HL-60 (cell line): ENCODE measurements at regions not wholly inside any gene's neighbourhood (a gene's known extent, or its start where the extent isn't known, plus 50 kb on each side); places are given as distances from the start of the nearest gene placed in this dataset.

ENCODE experiments used
- DNase-seq, 2 experiments: peaks; one replicate each; pipeline ENCODE4 v3.0.0-alpha.2; 2010 to 2020; ENCODE audit warnings: low read depth in 1 of 2, low spot score in 1 of 2
- H3K27ac ChIP-seq: fragments of 250-450 bp; sonication (Bioruptor Pico); replicated peaks from 2 replicates; pipeline ENCODE4 v1.5.1; 2020; ENCODE audit warnings: mild to moderate bottlenecking, moderate library complexity
- H3K27me3 ChIP-seq: fragments of 250-450 bp; sonication (Bioruptor Pico); 2 replicates; pipeline ENCODE4 v1.5.1; 2021; ENCODE audit warnings: mild to moderate bottlenecking, moderate library complexity; ENCODE audit not compliant: insufficient read depth, poor library complexity, severe bottlenecking
- H3K4me3 ChIP-seq: replicated peaks from 2 replicates; pipeline ENCODE4 v1.5.1; 2011; ENCODE audit warnings: mild to moderate bottlenecking, control low read depth, low read length; ENCODE audit not compliant: insufficient read depth
- CTCF ChIP-seq: IDR thresholded peaks from one replicate; pipeline ENCODE4 v1.5.1; 2011; ENCODE audit warnings: low read length, control low read depth, inconsistent platforms; ENCODE audit not compliant: insufficient read depth
- GABPA ChIP-seq: IDR thresholded peaks from 2 replicates; pipeline ENCODE4 v1.6.1; 2012; ENCODE audit warnings: low read depth
- POLR2AphosphoS5 ChIP-seq: IDR thresholded peaks from 2 replicates; pipeline ENCODE4 v1.6.1; 2012; ENCODE audit warnings: low read depth
- SPI1 ChIP-seq: IDR thresholded peaks from 2 replicates; pipeline ENCODE4 v1.6.1; 2012; ENCODE audit warnings: low read depth, mild to moderate bottlenecking, borderline replicate concordance
- TF ChIP-seq, protein P1 (sequence below): IDR thresholded peaks from 2 replicates; pipeline ENCODE4 v1.6.1; 2012; ENCODE audit warnings: low read depth; ENCODE audit not compliant: insufficient replicate concordance

- H3K27ac ChIP-seq, result no peak overlapping the region
- no peak for DNase-seq
- TF ChIP-seq, protein P1, sequence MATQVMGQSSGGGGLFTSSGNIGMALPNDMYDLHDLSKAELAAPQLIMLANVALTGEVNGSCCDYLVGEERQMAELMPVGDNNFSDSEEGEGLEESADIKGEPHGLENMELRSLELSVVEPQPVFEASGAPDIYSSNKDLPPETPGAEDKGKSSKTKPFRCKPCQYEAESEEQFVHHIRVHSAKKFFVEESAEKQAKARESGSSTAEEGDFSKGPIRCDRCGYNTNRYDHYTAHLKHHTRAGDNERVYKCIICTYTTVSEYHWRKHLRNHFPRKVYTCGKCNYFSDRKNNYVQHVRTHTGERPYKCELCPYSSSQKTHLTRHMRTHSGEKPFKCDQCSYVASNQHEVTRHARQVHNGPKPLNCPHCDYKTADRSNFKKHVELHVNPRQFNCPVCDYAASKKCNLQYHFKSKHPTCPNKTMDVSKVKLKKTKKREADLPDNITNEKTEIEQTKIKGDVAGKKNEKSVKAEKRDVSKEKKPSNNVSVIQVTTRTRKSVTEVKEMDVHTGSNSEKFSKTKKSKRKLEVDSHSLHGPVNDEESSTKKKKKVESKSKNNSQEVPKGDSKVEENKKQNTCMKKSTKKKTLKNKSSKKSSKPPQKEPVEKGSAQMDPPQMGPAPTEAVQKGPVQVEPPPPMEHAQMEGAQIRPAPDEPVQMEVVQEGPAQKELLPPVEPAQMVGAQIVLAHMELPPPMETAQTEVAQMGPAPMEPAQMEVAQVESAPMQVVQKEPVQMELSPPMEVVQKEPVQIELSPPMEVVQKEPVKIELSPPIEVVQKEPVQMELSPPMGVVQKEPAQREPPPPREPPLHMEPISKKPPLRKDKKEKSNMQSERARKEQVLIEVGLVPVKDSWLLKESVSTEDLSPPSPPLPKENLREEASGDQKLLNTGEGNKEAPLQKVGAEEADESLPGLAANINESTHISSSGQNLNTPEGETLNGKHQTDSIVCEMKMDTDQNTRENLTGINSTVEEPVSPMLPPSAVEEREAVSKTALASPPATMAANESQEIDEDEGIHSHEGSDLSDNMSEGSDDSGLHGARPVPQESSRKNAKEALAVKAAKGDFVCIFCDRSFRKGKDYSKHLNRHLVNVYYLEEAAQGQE, result no peak
- TF ChIP-seq POLR2AphosphoS5 (no peak), GABPA (no peak), SPI1 (no peak), CTCF (no peak)
- H3K4me3 ChIP-seq, result no peak overlapping the region
- H3K27me3 ChIP-seq, result no peaks in the 10 kb centered on the region
Measured at GRCh38 chr14:104425171-104425681, 154.3 kb upstream of the C14orf180 start.

DNA sequence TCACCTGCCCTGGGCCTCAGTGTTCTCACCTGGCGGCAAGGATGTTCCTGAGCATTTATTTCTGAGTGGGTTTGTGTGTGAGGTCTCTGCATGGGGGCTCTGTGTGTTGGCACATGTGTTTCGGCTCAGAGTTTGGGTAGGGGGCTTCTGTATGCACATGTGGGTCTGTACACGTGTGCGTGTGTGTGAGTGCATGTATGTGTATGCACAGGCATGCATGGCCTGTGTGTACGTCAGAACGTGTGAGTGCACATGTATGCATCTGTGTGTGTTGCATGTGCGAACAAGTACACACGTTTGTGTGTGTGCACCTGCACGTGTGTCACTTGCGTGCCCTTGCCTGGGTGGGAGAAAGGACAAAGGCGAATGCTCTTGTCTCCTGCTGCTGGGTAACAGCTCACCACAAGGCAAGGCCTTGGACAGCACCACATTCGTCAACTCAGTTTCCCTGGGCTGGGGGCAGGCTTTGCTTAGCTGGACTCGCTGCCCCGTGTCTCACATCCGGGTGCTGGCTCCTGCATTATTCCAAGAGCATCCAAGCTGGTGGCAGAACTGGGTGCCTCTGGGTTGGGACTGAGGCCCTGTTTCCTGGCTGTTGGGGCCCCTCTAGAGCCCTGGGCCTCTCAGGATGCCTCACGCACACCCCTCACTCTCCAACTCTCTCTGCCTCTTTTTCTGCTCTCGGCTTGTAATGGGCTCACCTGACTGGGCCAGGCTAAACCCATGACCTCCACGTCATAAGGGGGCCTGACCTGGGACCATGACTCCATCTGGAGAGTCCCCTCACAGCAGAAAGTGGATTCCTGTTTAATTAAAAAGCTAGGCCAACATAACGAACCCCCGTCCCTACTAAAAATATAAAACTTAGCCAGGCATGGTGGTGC is 153.6 kb upstream of the C14orf180 start:
- Histone ChIP-seq H3K27me3 (no peaks in the 10 kb centered on the region), H3K27ac (no peak overlapping the region), H3K4me3 (no peak overlapping the region)
- no peak for TF ChIP-seq SPI1
- TF ChIP-seq CTCF, result no peak
- TF ChIP-seq POLR2AphosphoS5, result no peak
- TF ChIP-seq GABPA, result no peak
- TF ChIP-seq, protein P1, result no peak
- no peak for DNase-seq

DNA sequence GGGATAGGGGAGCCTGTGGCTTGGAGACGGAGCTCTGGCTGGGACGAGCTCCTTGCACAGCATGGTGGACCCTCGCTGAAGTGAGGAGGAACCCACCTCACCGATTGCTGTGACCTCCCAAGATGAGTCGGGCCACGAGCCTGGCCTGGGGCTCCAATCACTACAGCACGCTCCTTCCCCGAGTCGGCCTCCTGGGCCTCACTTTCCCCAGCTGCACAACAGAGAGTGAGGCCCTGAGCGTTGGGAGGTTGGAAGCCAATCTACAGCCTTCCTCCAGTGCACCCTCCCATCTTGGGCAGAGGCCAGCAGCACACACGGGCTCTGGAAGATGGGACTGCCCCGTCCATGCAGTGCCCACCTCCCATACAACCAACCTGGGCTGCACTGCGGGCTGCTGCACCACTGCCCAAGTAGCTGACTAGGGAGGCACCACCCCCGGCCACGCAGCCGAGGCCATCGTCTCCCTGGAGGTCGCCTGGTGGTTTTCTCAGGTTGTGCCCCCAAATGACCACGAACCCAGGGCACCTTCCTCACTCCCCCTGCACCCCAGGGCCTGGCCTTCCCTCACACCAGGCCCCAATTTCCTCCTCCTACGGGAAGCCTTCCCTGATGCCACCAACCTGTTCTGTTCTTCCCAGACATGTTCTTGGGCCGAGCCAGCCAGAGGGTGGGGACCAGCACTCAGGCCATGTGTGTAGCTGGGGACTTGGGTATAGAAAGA is 152.3 kb upstream of the C14orf180 start:
- no peaks in the 10 kb centered on the region for H3K27me3 ChIP-seq
- no peak for DNase-seq
- H3K27ac ChIP-seq, result no peak overlapping the region
- H3K4me3 ChIP-seq, result no peak overlapping the region
- TF ChIP-seq, protein P1, result no peak
